H1 (cell line): ENCODE measurements at regions not wholly inside any gene's neighbourhood (a gene's known extent, or its start where the extent isn't known, plus 50 kb on each side); places are given as distances from the start of the nearest gene placed in this dataset.

Experiments
- CTCF ChIA-PET: fragments of 300-600 bp; sonication (Branson Sonifier 250); formaldehyde crosslinking; loops from one replicate; lab custom pipeline; 2021; ENCODE audit not compliant: partially characterized antibody; lab: Charles Lee
- POLR2A ChIA-PET: fragments of 300-600 bp; sonication (Branson Sonifier 250); formaldehyde crosslinking; loops from one replicate; lab custom pipeline; 2021; ENCODE audit warnings: inconsistent platforms; ENCODE audit not compliant: partially characterized antibody; lab: Charles Lee
- DNase-seq, 2 experiments: peaks; one replicate each; pipeline versions ENCODE4 v3.0.0 to v3.0.0-alpha.2; 2010 to 2022; ENCODE audit warnings: low spot score in 2 of 2, low read depth in 1 of 2, mixed read lengths in 1 of 2
- FAIRE-seq: peaks from 2 replicates; lab custom pipeline; 2011; peaks lifted over from hg19 to GRCh38; lab: Jason Lieb, UNC
- H2AFZ ChIP-seq: 2 replicates; pipeline ENCODE4 v1.8.1; 2012; ENCODE audit warnings: low read length, inconsistent platforms
- H2AK5ac ChIP-seq: 2 replicates; pipeline ENCODE4 v1.6.1; 2013; ENCODE audit warnings: low read depth, low read length
- H2BK120ac ChIP-seq: replicated peaks from 2 replicates; pipeline ENCODE3; 2013; ENCODE audit warnings: low read depth, low read length, inconsistent platforms
- H2BK12ac ChIP-seq: 2 replicates; pipeline ENCODE4 v1.6.1; 2013; ENCODE audit warnings: low read depth, low read length
- H2BK15ac ChIP-seq: 2 replicates; pipeline ENCODE4 v1.6.1; 2013; ENCODE audit warnings: low read length
- H2BK20ac ChIP-seq: 2 replicates; pipeline ENCODE4 v1.6.1; 2013; ENCODE audit warnings: low read length
- H2BK5ac ChIP-seq: 2 replicates; pipeline ENCODE4 v1.6.1; 2013; ENCODE audit warnings: low read depth, low read length
- H3K14ac ChIP-seq: 2 replicates; pipeline ENCODE4 v1.6.1; 2013; ENCODE audit warnings: inconsistent platforms; ENCODE audit not compliant: insufficient read length
- H3K18ac ChIP-seq: 2 replicates; pipeline ENCODE4 v1.6.1; 2013; ENCODE audit warnings: low read length; ENCODE audit errors: extremely low read depth
- H3K23ac ChIP-seq: 2 replicates; pipeline ENCODE4 v1.6.1; 2013; ENCODE audit warnings: inconsistent platforms; ENCODE audit not compliant: insufficient read length
- H3K23me2 ChIP-seq: 2 replicates; pipeline ENCODE4 v1.6.1; 2013; ENCODE audit warnings: low read depth, low read length
- H3K27ac ChIP-seq: 2 replicates; pipeline ENCODE4 v1.6.1; 2011; ENCODE audit warnings: low read depth, low read length, inconsistent platforms
- H3K27me3 ChIP-seq, 4 experiments: replicated peaks in 1 of 4; 1 replicate in 1 of 4; 2 replicates in 3 of 4; pipeline versions ENCODE4 v1.6.1 to v1.8.1; 2011 to 2013; ENCODE audit warnings: low read length in 3 of 4, mild to moderate bottlenecking in 3 of 4, inconsistent platforms in 2 of 4, mixed read lengths in 2 of 4, moderate library complexity in 1 of 4; ENCODE audit not compliant: control insufficient read depth in 3 of 4, insufficient read depth in 3 of 4; ENCODE audit errors: extremely low read depth in 1 of 4
- H3K36me3 ChIP-seq, 4 experiments: 2 replicates each; pipeline versions ENCODE4 v1.6.1 to v1.8.1; 2011 to 2013; ENCODE audit warnings: mild to moderate bottlenecking in 4 of 4, low read length in 3 of 4, moderate library complexity in 2 of 4, control low read depth in 1 of 4, inconsistent platforms in 1 of 4; ENCODE audit not compliant: insufficient read depth in 4 of 4, control insufficient read depth in 2 of 4
- H3K4ac ChIP-seq: replicated peaks from 2 replicates; pipeline ENCODE3; 2013; ENCODE audit warnings: low read length, low read depth, mixed read lengths, inconsistent platforms; ENCODE audit not compliant: insufficient read length
- H3K4me1 ChIP-seq, 4 experiments: replicated peaks in 1 of 4; 1 replicate in 1 of 4; 2 replicates in 3 of 4; pipeline versions ENCODE4 v1.6.1 to v1.8.1; 2011 to 2013; ENCODE audit warnings: low read length in 3 of 4, inconsistent platforms in 2 of 4, mixed read lengths in 1 of 4; ENCODE audit not compliant: insufficient read depth in 4 of 4, control insufficient read depth in 3 of 4
- H3K4me2 ChIP-seq, 2 experiments: 2 replicates each; pipeline versions ENCODE4 v1.6.1 to v1.8.1; 2011 to 2013; ENCODE audit warnings: low read depth in 2 of 2, low read length in 2 of 2, control low read depth in 1 of 2, inconsistent platforms in 1 of 2, mild to moderate bottlenecking in 1 of 2; ENCODE audit not compliant: insufficient read depth in 1 of 2
- H3K4me3 ChIP-seq, 4 experiments: fragments of 200-600, 300-600 bp in 1 of 4; sonication (generic), shearing (Covaris generic), sonication (Bioruptor Twin) in 1 of 4; 2 replicates each; pipeline versions ENCODE4 v1.5.1 to v1.8.1; 2011 to 2016; ENCODE audit warnings: low read length in 4 of 4, low read depth in 3 of 4, control low read depth in 2 of 4, inconsistent platforms in 2 of 4, mild to moderate bottlenecking in 2 of 4, mixed read lengths in 1 of 4, moderate library complexity in 1 of 4; ENCODE audit not compliant: insufficient read depth in 2 of 4; ENCODE audit errors: extremely low read depth in 1 of 4
- H3K56ac ChIP-seq: replicated peaks from 2 replicates; pipeline ENCODE3; 2013; ENCODE audit warnings: low read depth, mild to moderate bottlenecking, mixed read lengths, low read length, inconsistent platforms; ENCODE audit not compliant: insufficient read length
- H3K79me1 ChIP-seq: 2 replicates; pipeline ENCODE4 v1.6.1; 2013; ENCODE audit warnings: low read depth, low read length, control low read depth
- H3K79me2 ChIP-seq, 2 experiments: 2 replicates each; pipeline versions ENCODE4 v1.6.1 to v1.8.1; 2012 to 2013; ENCODE audit warnings: low read length in 2 of 2, mild to moderate bottlenecking in 2 of 2, inconsistent platforms in 1 of 2; ENCODE audit not compliant: insufficient read depth in 2 of 2, control insufficient read depth in 1 of 2
- H3K9ac ChIP-seq, 4 experiments: replicated peaks in 1 of 4; 1 replicate in 1 of 4; 2 replicates in 3 of 4; pipeline versions ENCODE4 v1.6.1 to v1.8.1; 2011 to 2013; ENCODE audit warnings: low read depth in 3 of 4, low read length in 3 of 4, control low read depth in 2 of 4, mild to moderate bottlenecking in 2 of 4, moderate library complexity in 2 of 4, inconsistent platforms in 1 of 4; ENCODE audit errors: extremely low read depth in 1 of 4
- H3K9me3 ChIP-seq, 2 experiments: 2 replicates each; pipeline versions ENCODE4 v1.6.1 to v1.8.1; 2012 to 2013; ENCODE audit warnings: mild to moderate bottlenecking in 2 of 2, moderate library complexity in 2 of 2, control low read depth in 1 of 2, inconsistent platforms in 1 of 2, low read depth in 1 of 2, low read length in 1 of 2, mixed read lengths in 1 of 2; ENCODE audit not compliant: insufficient read depth in 2 of 2
- H4K20me1 ChIP-seq, 2 experiments: replicated peaks in 1 of 2; 2 replicates each; pipeline versions ENCODE3 to v1.8.1; 2011 to 2013; ENCODE audit warnings: inconsistent platforms in 2 of 2, low read length in 2 of 2, mild to moderate bottlenecking in 1 of 2; ENCODE audit not compliant: insufficient read depth in 2 of 2, control insufficient read depth in 1 of 2
- H4K5ac ChIP-seq: 2 replicates; pipeline ENCODE4 v1.6.1; 2013; ENCODE audit warnings: low read length, low read depth, mixed read lengths, inconsistent platforms; ENCODE audit not compliant: insufficient read length
- H4K8ac ChIP-seq: 2 replicates; pipeline ENCODE4 v1.8.0; 2013; ENCODE audit warnings: mild to moderate bottlenecking, moderate library complexity, low read length, inconsistent platforms; ENCODE audit not compliant: insufficient read depth; ENCODE audit errors: extremely low read depth
- H4K91ac ChIP-seq: replicated peaks from 2 replicates; pipeline ENCODE3; 2013; ENCODE audit warnings: low read length, mixed read lengths, inconsistent platforms; ENCODE audit not compliant: insufficient read length
- ATF3 ChIP-seq: IDR thresholded peaks from 2 replicates; pipeline ENCODE4 v1.6.1; 2011; ENCODE audit warnings: low read depth, mild to moderate bottlenecking, low read length; ENCODE audit not compliant: insufficient read depth
- BCL11A ChIP-seq, 2 experiments: IDR thresholded peaks; one replicate each; pipeline ENCODE4 v1.6.1; 2011; ENCODE audit warnings: low read depth in 2 of 2, low read length in 2 of 2, mild to moderate bottlenecking in 2 of 2
- FOSL1 ChIP-seq: IDR thresholded peaks from 2 replicates; pipeline ENCODE4 v1.6.1; 2011; ENCODE audit warnings: mild to moderate bottlenecking, low read depth, low read length, moderate library complexity; ENCODE audit not compliant: insufficient read depth
- TEAD4 ChIP-seq: IDR thresholded peaks from 2 replicates; pipeline ENCODE4 v1.6.1; 2012; ENCODE audit warnings: low read depth, low read length, inconsistent platforms, mixed read lengths
- WGBS, 2 experiments: shearing (Covaris generic) in 1 of 2; methylation state at CpG; one replicate each; pipeline versions ENCODE4 v1.1.6 to v1.1.7; 2013 to 2015; ENCODE audit warnings: low lambda C conversion rate in 2 of 2, mixed read lengths in 2 of 2, inconsistent platforms in 1 of 2, low coverage in 1 of 2, missing lambda C conversion rate in 1 of 2; ENCODE audit not compliant: insufficient replicate concordance in 2 of 2, insufficient coverage in 1 of 2, insufficient read length in 1 of 2; ENCODE audit errors: extremely low coverage in 1 of 2, missing lambda C conversion rate in 1 of 2; 5-methylcytosine and 5-hydroxymethylcytosine counted together

GRCh38 chr3:176867681-176868663, 329.3 kb downstream of the TBL1XR1 start:
- ChIA-PET POLR2A (no interaction called here), CTCF (interaction anchor here (0.6 to 1.4 kb wide), 5 partner anchors 69 to 282 kb away, joined by 3 to 7 read pairs (median 4); no protein-coding TSS in a partner anchor)
- no peaks in the 10 kb centered on the region for H3K27me3 ChIP-seq
- no peak overlapping the region for H2BK120ac ChIP-seq
- no peak overlapping the region for H2BK5ac ChIP-seq
- no peak overlapping the region for H2BK15ac ChIP-seq
- no peaks in the 10 kb centered on the region for H4K20me1 ChIP-seq
- no peak overlapping the region for H4K8ac ChIP-seq
- H3K9me3 ChIP-seq: peaks cover 14 to 15% of the 10 kb centered on the region in 2 experiments; a peak in 2 of 4 replicates
- WGBS, 2 experiments: 89% methylated on average over 7 of the region's 7 CpGs; no CpG with 5 or more reads in 1 of the 2 experiments
- H3K4me2 ChIP-seq: no peak overlapping the region
- no peak overlapping the region for H3K4ac ChIP-seq
- no peak overlapping the region for H3K4me3 ChIP-seq
- no peak overlapping the region for H4K91ac ChIP-seq
- no peaks in the 10 kb centered on the region for H3K23me2 ChIP-seq
- no peak overlapping the region for H2BK12ac ChIP-seq
- TF ChIP-seq FOSL1 (no peak), ATF3 (no peak), TEAD4 (peak; percentile 59), BCL11A (IDR thresholded peaks at IDR 0.05; ENCODE audit: low read depth in 2 of 2, low read length in 2 of 2) (no peak)
- no peak overlapping the region for H4K5ac ChIP-seq
- no peak overlapping the region for H3K56ac ChIP-seq
- no peak overlapping the region for H2AFZ ChIP-seq
- no peak overlapping the region for H3K9ac ChIP-seq
- no peaks in the 10 kb centered on the region for H3K4me1 ChIP-seq
- H2AK5ac ChIP-seq: no peak overlapping the region
- DNase-seq (no peak), FAIRE-seq (no peak)
- no peak overlapping the region for H3K18ac ChIP-seq
- no peak overlapping the region for H2BK20ac ChIP-seq
- H3K14ac ChIP-seq: no peak overlapping the region
- H3K36me3 ChIP-seq: peaks cover 0 to 2% (median 0%) of the 10 kb centered on the region in 4 experiments; a peak in 1 of 8 replicates
- H3K79me1 ChIP-seq: no peaks in the 10 kb centered on the region
- H3K27ac ChIP-seq: no peak overlapping the region; the same call in 1 of the 2 replicates
- H3K23ac ChIP-seq: no peak overlapping the region
- H3K79me2 ChIP-seq: no peaks in the 10 kb centered on the region
